ENCODE measurements at regions not wholly inside any gene's neighbourhood (a gene's known extent, or its start where the extent isn't known, plus 50 kb on each side); places are given as distances from the start of the nearest gene placed in this dataset.

GRCh38 chr10:61099756-61100155, 155.8 kb upstream of the RHOBTB1 start:
- TF ChIP-seq EZH2 (IDR thresholded peaks at IDR 0.05; ENCODE audit: insufficient read depth, poor library complexity, severe bottlenecking), result no peak
- TF ChIP-seq EZH2phosphoT487 (IDR thresholded peaks at IDR 0.05; ENCODE audit: insufficient read depth, low read depth), result no peak
